Loucy (cell line): ENCODE measurements at regions not wholly inside any gene's neighbourhood (a gene's known extent, or its start where the extent isn't known, plus 50 kb on each side); places are given as distances from the start of the nearest gene placed in this dataset.

ENCODE experiments used
- H2AFZ ChIP-seq: fragments of 200-600 bp; sonication (generic); 2 replicates; pipeline ENCODE4 v1.6.0; 2016; ENCODE audit warnings: antibody characterized with exemption, mild to moderate bottlenecking, low read length, moderate library complexity
- H3F3A ChIP-seq: fragments of 200-600 bp; 2 replicates; pipeline ENCODE4 v1.6.0; 2016; ENCODE audit warnings: antibody characterized with exemption, low read depth, mild to moderate bottlenecking
- H3K27me3 ChIP-seq: fragments of 200-600 bp; sonication (generic); 2 replicates; pipeline ENCODE4 v1.6.1; 2014; ENCODE audit warnings: low read length, mild to moderate bottlenecking; ENCODE audit not compliant: insufficient read depth, poor library complexity, severe bottlenecking
- H3K36me3 ChIP-seq: fragments of 200-600 bp; sonication (generic); 2 replicates; pipeline ENCODE4 v1.6.1; 2016; ENCODE audit warnings: low read length; ENCODE audit not compliant: insufficient read depth
- H3K4me1 ChIP-seq: fragments of 200-600 bp; sonication (generic); 2 replicates; pipeline ENCODE4 v1.5.1; 2014; ENCODE audit warnings: low read length, mild to moderate bottlenecking; ENCODE audit not compliant: insufficient read depth, poor library complexity, severe bottlenecking
- H3K4me2 ChIP-seq: fragments of 200-600 bp; sonication (generic); 2 replicates; pipeline ENCODE4 v1.6.0; 2014; ENCODE audit warnings: antibody characterized with exemption, low read length, low read depth, mild to moderate bottlenecking; ENCODE audit not compliant: poor library complexity, severe bottlenecking
- H3K4me3 ChIP-seq: fragments of 200-600 bp; sonication (generic); 2 replicates; pipeline ENCODE4 v1.5.1; 2014; ENCODE audit warnings: low read length, mild to moderate bottlenecking, mixed read lengths; ENCODE audit not compliant: poor library complexity, severe bottlenecking
- H3K79me2 ChIP-seq: fragments of 200-600 bp; sonication (generic); 2 replicates; pipeline ENCODE4 v1.6.1; 2014; ENCODE audit warnings: low read length; ENCODE audit not compliant: insufficient read depth
- H3K9ac ChIP-seq: fragments of 200-600 bp; sonication (generic); 2 replicates; pipeline ENCODE4 v1.6.0; 2014; ENCODE audit warnings: mild to moderate bottlenecking, low read depth, low read length, moderate library complexity; ENCODE audit not compliant: poor library complexity, severe bottlenecking
- H3K9me2 ChIP-seq: fragments of 200-600 bp; sonication (generic); replicated peaks from 2 replicates; pipeline ENCODE4 v1.6.1; 2016; ENCODE audit warnings: low read depth, low read length, mixed read lengths
- H3K9me3 ChIP-seq: fragments of 200-600 bp; sonication (generic); 2 replicates; pipeline ENCODE4 v1.6.1; 2014; ENCODE audit warnings: mild to moderate bottlenecking, antibody characterized with exemption, low read length, low read depth; ENCODE audit not compliant: insufficient read depth
- H4K20me1 ChIP-seq: fragments of 200-600 bp; sonication (generic); 2 replicates; pipeline ENCODE4 v1.6.0; 2014; ENCODE audit warnings: antibody characterized with exemption, low read length, mild to moderate bottlenecking; ENCODE audit not compliant: insufficient read depth, poor library complexity, severe bottlenecking
- CTCF ChIP-seq: fragments of 200-600 bp; sonication (generic); conservative IDR thresholded peaks from 2 replicates; pipeline ENCODE4 v1.5.1; 2014; ENCODE audit warnings: mild to moderate bottlenecking, antibody characterized with exemption, low read length
- EZH2phosphoT487 ChIP-seq: fragments of 200-600 bp; IDR thresholded peaks from 2 replicates; pipeline ENCODE4 v1.6.1; 2018; ENCODE audit warnings: antibody characterized with exemption, mild to moderate bottlenecking, moderate library complexity, borderline replicate concordance

GRCh38 chr4:187224560-187224959, 500.9 kb upstream of the FAT1 start:
- Histone ChIP-seq H3K36me3 (no peaks in the 10 kb centered on the region), H3K79me2 (no peaks in the 10 kb centered on the region), H3F3A (no peaks in the 10 kb centered on the region), H3K4me3 (no peak overlapping the region), H4K20me1 (no peaks in the 10 kb centered on the region), H3K27me3 (no peaks in the 10 kb centered on the region), H3K9ac (no peak overlapping the region), H3K4me1 (no peaks in the 10 kb centered on the region), H3K9me3 (0 out of 2 replicates have a peak, but pooled peaks cover 3% of the 10 kb centered on the region), H3K4me2 (no peak overlapping the region), H2AFZ (no peak overlapping the region), H3K9me2 (no peaks in the 10 kb centered on the region)
- no peak for TF ChIP-seq EZH2phosphoT487
- no peak for TF ChIP-seq CTCF

- H2AFZ ChIP-seq: no peak overlapping the region
- no peak for TF ChIP-seq CTCF
- no peak for TF ChIP-seq EZH2phosphoT487
- no peak overlapping the region for H3K4me3 ChIP-seq
- no peaks in the 10 kb centered on the region for H3F3A ChIP-seq
- H3K9me3 ChIP-seq: 0 out of 2 replicates have a peak, but pooled peaks cover 3% of the 10 kb centered on the region
- no peaks in the 10 kb centered on the region for H3K36me3 ChIP-seq
- H3K79me2 ChIP-seq: no peaks in the 10 kb centered on the region
- no peaks in the 10 kb centered on the region for H3K27me3 ChIP-seq
- no peak overlapping the region for H3K4me2 ChIP-seq
- no peaks in the 10 kb centered on the region for H4K20me1 ChIP-seq
- no peaks in the 10 kb centered on the region for H3K9me2 ChIP-seq
- no peaks in the 10 kb centered on the region for H3K4me1 ChIP-seq
- no peak overlapping the region for H3K9ac ChIP-seq
Observed at GRCh38 chr4:187227907-187228704, 504.4 kb upstream of the FAT1 start.

- Histone ChIP-seq H3F3A (no peaks in the 10 kb centered on the region), H3K9me2 (no peaks in the 10 kb centered on the region), H3K27me3 (no peaks in the 10 kb centered on the region), H3K4me2 (no peak overlapping the region), H3K36me3 (no peaks in the 10 kb centered on the region), H2AFZ (no peak overlapping the region), H3K4me1 (no peaks in the 10 kb centered on the region), H3K9ac (no peak overlapping the region), H3K9me3 (no peaks in the 10 kb centered on the region), H3K79me2 (no peaks in the 10 kb centered on the region), H3K4me3 (no peak overlapping the region), H4K20me1 (no peaks in the 10 kb centered on the region)
- TF ChIP-seq CTCF: no peak
Observed at GRCh38 chr4:187232196-187232595, 508.5 kb upstream of the FAT1 start.
